ENCODE measurements at regions not wholly inside any gene's neighbourhood (a gene's known extent, or its start where the extent isn't known, plus 50 kb on each side); places are given as distances from the start of the nearest gene placed in this dataset.

GRCh38 chr13:24108615-24108965, 51.9 kb upstream of the SPATA13 start:
- Histone ChIP-seq H3K9me3 (ENCODE audit: control insufficient read depth, insufficient read depth, low read length) (no peaks in the 10 kb centered on the region), H3K4me1 (ENCODE audit: control insufficient read depth, insufficient read depth, low read length) (no peaks in the 10 kb centered on the region), H3K4me3 (ENCODE audit: low read length) (no peak overlapping the region), H3K27ac (ENCODE audit: low read length) (no peak overlapping the region), H3K36me3 (ENCODE audit: control insufficient read depth, insufficient read depth, low read length) (no peaks in the 10 kb centered on the region), H3K27me3 (ENCODE audit: control insufficient read depth, insufficient read depth, low read length) (no peaks in the 10 kb centered on the region)
- TF ChIP-seq CTCF (IDR thresholded peaks at IDR 0.05), result no peak
- Mint-ChIP-seq H3K27me3 (ENCODE audit: low read depth in 2 of 2) (peaks cover 13 to 16% of the 10 kb centered on the region in 2 donors), H3K9me3 (no peaks in the 10 kb centered on the region), H3K27ac (no peak overlapping the region), H3K4me3 (no peak overlapping the region), H3K36me3 (no peaks in the 10 kb centered on the region), H3K4me1 (no peaks in the 10 kb centered on the region)
- ATAC-seq, result no peak
- intact Hi-C loops (cut with micrococcal nuclease), result no loop called here
- WGBS (ENCODE audit: insufficient coverage), result 96% methylated on average over 7 of the region's 7 CpGs
- DNase-seq, result no peak

- WGBS (ENCODE audit: insufficient coverage), result 67% methylated on average over 4 of the region's 4 CpGs
- H3K9me3 Mint-ChIP-seq, result no peaks in the 10 kb centered on the region
- no peak overlapping the region for H3K4me3 ChIP-seq (ENCODE audit: low read length)
Observed at GRCh38 chr13:24110011-24110410, 50.5 kb upstream of the SPATA13 start.

More at GRCh38 chr13:24110011-24110410, 50.5 kb upstream of the SPATA13 start:
- no peaks in the 10 kb centered on the region for H3K36me3 Mint-ChIP-seq
- ATAC-seq (no peak), DNase-seq (no peak)
- H3K4me1 Mint-ChIP-seq, result no peaks in the 10 kb centered on the region
- H3K4me3 Mint-ChIP-seq, result no peak overlapping the region
- no peak overlapping the region for H3K27ac Mint-ChIP-seq
- no peaks in the 10 kb centered on the region for H3K4me1 ChIP-seq (ENCODE audit: control insufficient read depth, insufficient read depth, low read length)
- no peaks in the 10 kb centered on the region for H3K9me3 ChIP-seq (ENCODE audit: control insufficient read depth, insufficient read depth, low read length)
- no peak for TF ChIP-seq CTCF (IDR thresholded peaks at IDR 0.05)
- no peaks in the 10 kb centered on the region for H3K27me3 ChIP-seq (ENCODE audit: control insufficient read depth, insufficient read depth, low read length)
- no peaks in the 10 kb centered on the region for H3K36me3 ChIP-seq (ENCODE audit: control insufficient read depth, insufficient read depth, low read length)
- H3K27me3 Mint-ChIP-seq (ENCODE audit: low read depth in 2 of 2), result peaks cover 13 to 16% of the 10 kb centered on the region in 2 donors
- no peak overlapping the region for H3K27ac ChIP-seq (ENCODE audit: low read length)
- intact Hi-C loops (cut with micrococcal nuclease), result no loop called here
